H9 (cell line): ENCODE measurements at regions not wholly inside any gene's neighbourhood (a gene's known extent, or its start where the extent isn't known, plus 50 kb on each side); places are given as distances from the start of the nearest gene placed in this dataset.

ENCODE experiments used
- DNase-seq: peaks from one replicate; pipeline ENCODE4 v3.0.0-alpha.2; 2017
- H2AFZ ChIP-seq: one replicate; pipeline ENCODE4 v1.6.1; 2013; ENCODE audit warnings: mild to moderate bottlenecking, low read length, control low read depth, moderate library complexity
- H2AK5ac ChIP-seq: 2 replicates; pipeline ENCODE4 v1.6.1; 2013; ENCODE audit warnings: low read length, control low read depth, mixed read lengths; ENCODE audit not compliant: insufficient read length
- H2BK120ac ChIP-seq: one replicate; pipeline ENCODE4 v1.6.1; 2013; ENCODE audit warnings: low read depth, mild to moderate bottlenecking, low read length, control low read depth, inconsistent platforms; ENCODE audit not compliant: poor library complexity, severe bottlenecking
- H2BK12ac ChIP-seq: 2 replicates; pipeline ENCODE4 v1.6.1; 2013; ENCODE audit warnings: low read length, control low read depth, mixed read lengths, low read depth; ENCODE audit not compliant: insufficient read length
- H2BK15ac ChIP-seq: 2 replicates; pipeline ENCODE4 v1.6.1; 2013; ENCODE audit warnings: low read depth, low read length, control low read depth
- H2BK20ac ChIP-seq: one replicate; pipeline ENCODE4 v1.6.1; 2013; ENCODE audit warnings: low read depth, mild to moderate bottlenecking, low read length, control low read depth, inconsistent platforms; ENCODE audit not compliant: poor library complexity, severe bottlenecking
- H2BK5ac ChIP-seq: 2 replicates; pipeline ENCODE4 v1.6.1; 2013; ENCODE audit warnings: low read length, control low read depth, mixed read lengths; ENCODE audit not compliant: insufficient read length
- H3K14ac ChIP-seq: 2 replicates; pipeline ENCODE4 v1.6.1; 2013; ENCODE audit warnings: low read length, control low read depth; ENCODE audit not compliant: insufficient read depth
- H3K18ac ChIP-seq: 2 replicates; pipeline ENCODE4 v1.6.1; 2013; ENCODE audit warnings: low read depth, mild to moderate bottlenecking, mixed read lengths, low read length, control low read depth; ENCODE audit not compliant: insufficient read length
- H3K23ac ChIP-seq: 2 replicates; pipeline ENCODE4 v1.6.1; 2013; ENCODE audit warnings: low read length, control low read depth, mixed read lengths, low read depth; ENCODE audit not compliant: insufficient read length
- H3K23me2 ChIP-seq: 2 replicates; pipeline ENCODE4 v1.6.1; 2013; ENCODE audit warnings: low read depth, mild to moderate bottlenecking, mixed read lengths, low read length, control low read depth; ENCODE audit not compliant: insufficient read length, poor library complexity, severe bottlenecking
- H3K27ac ChIP-seq: 2 replicates; pipeline ENCODE4 v1.5.1; 2013; ENCODE audit warnings: low read length, control low read depth, mixed read lengths, low read depth; ENCODE audit not compliant: insufficient read length
- H3K27me3 ChIP-seq: 2 replicates; pipeline ENCODE4 v1.6.1; 2013; ENCODE audit warnings: low read length, control low read depth, inconsistent platforms; ENCODE audit not compliant: insufficient read depth
- H3K4ac ChIP-seq: 2 replicates; pipeline ENCODE4 v1.6.1; 2013; ENCODE audit warnings: low read depth, mild to moderate bottlenecking, control low read depth, inconsistent platforms, low read length, moderate library complexity
- H3K4me1 ChIP-seq: 2 replicates; pipeline ENCODE4 v1.6.1; 2013; ENCODE audit warnings: low read length, control low read depth, inconsistent platforms; ENCODE audit not compliant: insufficient read depth
- H3K4me2 ChIP-seq: 2 replicates; pipeline ENCODE4 v1.6.1; 2013; ENCODE audit warnings: low read length, control low read depth, mixed read lengths; ENCODE audit not compliant: insufficient read length, insufficient read depth
- H3K56ac ChIP-seq: 2 replicates; pipeline ENCODE4 v1.6.1; 2013; ENCODE audit warnings: low read depth, mild to moderate bottlenecking, mixed read lengths, low read length, control low read depth; ENCODE audit not compliant: insufficient read length
- H3K79me1 ChIP-seq: 2 replicates; pipeline ENCODE4 v1.6.1; 2013; ENCODE audit warnings: low read depth, mild to moderate bottlenecking, moderate library complexity, low read length, control low read depth, inconsistent platforms; ENCODE audit not compliant: insufficient read depth, poor library complexity, severe bottlenecking
- H3K79me2 ChIP-seq: 2 replicates; pipeline ENCODE4 v1.6.1; 2013; ENCODE audit warnings: low read length, control low read depth, inconsistent platforms; ENCODE audit not compliant: insufficient read depth
- H3K9ac ChIP-seq: 2 replicates; pipeline ENCODE4 v1.6.1; 2013; ENCODE audit warnings: low read length, control low read depth, mixed read lengths; ENCODE audit not compliant: insufficient read length; ENCODE audit errors: extremely low read depth
- H3K9me3 ChIP-seq: one replicate; pipeline ENCODE4 v1.6.1; 2013; ENCODE audit warnings: low read depth, low read length, inconsistent platforms; ENCODE audit not compliant: control insufficient read depth
- H3T11ph ChIP-seq: one replicate; pipeline ENCODE4 v1.6.1; 2013; ENCODE audit warnings: mild to moderate bottlenecking, low read length, control low read depth, inconsistent platforms
- H4K20me1 ChIP-seq: one replicate; pipeline ENCODE4 v1.6.1; 2013; ENCODE audit not compliant: control insufficient read depth, insufficient read length, insufficient read depth
- H4K5ac ChIP-seq: 2 replicates; pipeline ENCODE4 v1.6.1; 2013; ENCODE audit warnings: low read depth, mild to moderate bottlenecking, mixed read lengths, low read length, control low read depth; ENCODE audit not compliant: insufficient read length
- H4K8ac ChIP-seq: replicated peaks from 2 replicates; pipeline ENCODE4 v1.6.1; 2013; ENCODE audit warnings: low read length, control low read depth, mixed read lengths, low read depth; ENCODE audit not compliant: insufficient read length
- H4K91ac ChIP-seq: 2 replicates; pipeline ENCODE4 v1.6.1; 2013; ENCODE audit warnings: low read depth, mild to moderate bottlenecking, moderate library complexity, mixed read lengths, low read length, control low read depth; ENCODE audit not compliant: insufficient read length
- H3K27ac Mint-ChIP-seq, 3 experiments: 2 replicates in 2 of 3; 3 replicates in 1 of 3; pipeline ENCODE4 v1.8.0; 2020 to 2021; ENCODE audit warnings: mixed read lengths in 3 of 3, mild to moderate bottlenecking in 1 of 3, moderate library complexity in 1 of 3
- H3K27me3 Mint-ChIP-seq: 2 replicates; pipeline ENCODE4 v1.8.0; 2021; ENCODE audit warnings: low read depth, mild to moderate bottlenecking, moderate library complexity, mixed read lengths
- H3K36me3 Mint-ChIP-seq, 3 experiments: 2 replicates in 2 of 3; 3 replicates in 1 of 3; pipeline ENCODE4 v1.8.0; 2020 to 2021; ENCODE audit warnings: low read depth in 3 of 3, mixed read lengths in 3 of 3; ENCODE audit not compliant: insufficient read depth in 1 of 3
- H3K4me1 Mint-ChIP-seq, 2 experiments: 2 replicates each; pipeline ENCODE4 v1.8.0; 2020; ENCODE audit warnings: mixed read lengths in 2 of 2
- H3K4me3 Mint-ChIP-seq, 2 experiments: 2 replicates in 1 of 2; 3 replicates in 1 of 2; pipeline ENCODE4 v1.8.0; 2020 to 2021; ENCODE audit warnings: mild to moderate bottlenecking in 2 of 2, mixed read lengths in 2 of 2, moderate library complexity in 1 of 2
- H3K9me3 Mint-ChIP-seq, 2 experiments: 2 replicates in 1 of 2; 3 replicates in 1 of 2; pipeline ENCODE4 v1.8.0; 2020; ENCODE audit warnings: mild to moderate bottlenecking in 2 of 2, mixed read lengths in 2 of 2, moderate library complexity in 1 of 2
- CTCF ChIP-seq: fragments of 200-600 bp; sonication (generic); conservative IDR thresholded peaks from 3 replicates; pipeline ENCODE4 v1.8.0; 2021; ENCODE audit warnings: antibody characterized with exemption, mild to moderate bottlenecking
- WGBS: extraction: QIAGEN DNeasy Blood & Tissue Kit; methylation state at CpG from one replicate; pipeline ENCODE4 v1.1.7; 2013; ENCODE audit warnings: missing lambda C conversion rate, low lambda C conversion rate, mixed read lengths; ENCODE audit not compliant: insufficient read length; ENCODE audit errors: extremely low coverage; 5-methylcytosine and 5-hydroxymethylcytosine counted together

GRCh38 chr20:7313047-7313446 is 545.6 kb downstream of the BMP2 start:
- Histone ChIP-seq H2BK20ac (no peak overlapping the region), H4K5ac (no peak overlapping the region), H3K23ac (no peak overlapping the region), H3T11ph (no peak overlapping the region), H2BK120ac (no peak overlapping the region), H3K4me1 (no peaks in the 10 kb centered on the region), H2BK15ac (no peak overlapping the region), H4K20me1 (no peaks in the 10 kb centered on the region), H3K27ac (no peak overlapping the region), H3K79me2 (no peaks in the 10 kb centered on the region), H2BK12ac (no peak overlapping the region), H3K9me3 (no peaks in the 10 kb centered on the region), H2BK5ac (no peak overlapping the region), H3K14ac (no peak overlapping the region), H4K91ac (no peak overlapping the region), H3K56ac (no peak overlapping the region), H2AFZ (no peak overlapping the region), H3K79me1 (no peaks in the 10 kb centered on the region), H3K4me2 (no peak overlapping the region), H3K23me2 (no peaks in the 10 kb centered on the region), H3K18ac (no peak overlapping the region), H3K9ac (no peak overlapping the region), H2AK5ac (no peak overlapping the region), H3K27me3 (no peaks in the 10 kb centered on the region), H4K8ac (no peak overlapping the region), H3K4ac (no peak overlapping the region)
- no CpG with 5 or more reads among the region's 2 CpGs for WGBS
- DNase-seq = no peak
- H3K4me1 Mint-ChIP-seq = no peaks in the 10 kb centered on the region
- H3K27ac Mint-ChIP-seq = no peak overlapping the region
- TF ChIP-seq CTCF = no peak
- H3K36me3 Mint-ChIP-seq = no peaks in the 10 kb centered on the region
- H3K27me3 Mint-ChIP-seq = no peaks in the 10 kb centered on the region
- H3K4me3 Mint-ChIP-seq = no peak overlapping the region
- peaks cover 0 to 5% of the 10 kb centered on the region in 2 experiments; a peak in 1 of 5 replicates for H3K9me3 Mint-ChIP-seq
